SW480 (cell line): ENCODE measurements at regions not wholly inside any gene's neighbourhood (a gene's known extent, or its start where the extent isn't known, plus 50 kb on each side); places are given as distances from the start of the nearest gene placed in this dataset.

Experiments used
- DNase-seq: peaks from one replicate; pipeline ENCODE4 v3.0.0-alpha.2; 2016; ENCODE audit warnings: low spot score

DNA sequence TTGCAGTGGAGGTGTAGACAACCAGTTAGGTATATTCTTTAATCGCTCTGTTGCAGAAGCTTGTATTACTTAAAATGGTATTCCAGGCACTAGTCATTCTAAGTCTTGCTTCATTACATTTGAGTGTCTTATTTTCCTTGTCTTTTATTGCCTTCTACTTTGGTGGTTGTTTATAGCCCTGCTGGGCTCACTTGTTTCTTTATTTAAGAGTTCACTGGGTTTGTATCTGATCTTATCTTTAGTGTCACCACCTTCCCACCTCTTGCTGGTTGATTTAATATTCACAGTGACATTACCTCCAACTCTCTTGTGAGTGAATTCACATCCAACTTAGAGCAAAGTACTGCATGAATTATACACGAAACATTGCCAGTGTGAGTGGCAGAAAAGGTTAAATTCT lies 83.6 kb upstream of the BNC2 start:
- DNase-seq, result no peak

DNA sequence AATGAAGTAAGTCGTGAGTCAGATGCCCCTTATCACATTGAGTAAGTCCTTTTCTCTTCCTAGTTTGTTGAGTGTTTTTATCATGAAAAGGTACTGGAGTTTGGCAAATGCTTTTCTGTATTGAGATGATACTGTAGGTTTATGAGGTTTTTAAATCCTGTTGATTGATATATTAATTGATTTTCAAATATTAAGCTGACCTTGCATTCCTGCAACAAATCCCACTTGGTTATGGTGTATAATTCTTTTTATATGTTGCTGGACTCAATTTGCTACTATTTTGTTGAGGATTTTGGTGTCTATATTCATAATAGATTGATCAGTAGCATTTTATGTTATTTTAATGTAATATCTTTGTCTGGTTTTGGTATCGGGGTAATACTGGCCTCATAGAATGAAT lies 81.0 kb upstream of the BNC2 start:
- DNase-seq, result no peak

GRCh38 chr9:16950051-16950450 lies 79.6 kb upstream of the BNC2 start:
- no peak for DNase-seq

DNA sequence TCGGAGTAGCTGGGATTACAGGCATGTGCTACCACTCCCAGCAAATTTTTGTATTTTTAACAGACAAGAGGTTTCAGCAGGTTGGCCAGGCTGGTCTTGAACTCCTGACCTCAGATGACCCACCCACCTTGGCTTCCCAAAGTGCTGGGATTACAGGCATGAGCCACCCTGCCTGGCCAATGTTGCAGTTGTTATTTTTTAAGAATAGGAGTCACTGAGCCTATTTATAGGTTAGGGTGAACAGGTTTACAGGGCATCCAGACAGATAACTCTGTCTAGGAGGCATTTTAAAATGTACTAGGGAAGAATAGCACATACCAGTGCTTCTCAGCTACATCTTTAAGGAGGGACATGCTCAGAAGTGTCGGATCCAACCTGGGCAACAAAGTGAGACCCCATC lies 60.1 kb upstream of the BNC2 start:
- no peak for DNase-seq

- DNase-seq, result no peak
These were observed 57.9 kb upstream of the BNC2 start for GRCh38 chr9:16928179-16928945.

DNA sequence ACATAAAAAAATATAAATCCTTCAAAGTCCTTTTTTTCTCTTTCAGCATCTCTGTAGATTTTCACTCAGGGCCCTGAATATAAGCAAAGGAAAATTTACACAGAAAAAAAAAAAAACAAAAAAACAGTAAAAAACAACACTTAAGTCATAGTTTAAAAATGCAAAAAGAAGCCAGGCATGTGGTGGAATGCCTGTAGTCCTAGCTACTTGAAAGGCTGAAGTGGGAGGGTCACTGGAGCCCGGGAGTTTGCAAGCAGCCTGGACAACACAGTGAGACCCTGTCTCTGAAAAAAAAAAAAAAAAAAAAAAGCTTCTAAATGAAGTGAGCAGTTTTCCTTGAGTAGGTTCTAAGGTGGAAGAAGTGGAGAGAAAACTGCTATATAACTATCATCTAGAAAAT lies 55.0 kb upstream of the BNC2 start:
- DNase-seq, result no peak

DNA sequence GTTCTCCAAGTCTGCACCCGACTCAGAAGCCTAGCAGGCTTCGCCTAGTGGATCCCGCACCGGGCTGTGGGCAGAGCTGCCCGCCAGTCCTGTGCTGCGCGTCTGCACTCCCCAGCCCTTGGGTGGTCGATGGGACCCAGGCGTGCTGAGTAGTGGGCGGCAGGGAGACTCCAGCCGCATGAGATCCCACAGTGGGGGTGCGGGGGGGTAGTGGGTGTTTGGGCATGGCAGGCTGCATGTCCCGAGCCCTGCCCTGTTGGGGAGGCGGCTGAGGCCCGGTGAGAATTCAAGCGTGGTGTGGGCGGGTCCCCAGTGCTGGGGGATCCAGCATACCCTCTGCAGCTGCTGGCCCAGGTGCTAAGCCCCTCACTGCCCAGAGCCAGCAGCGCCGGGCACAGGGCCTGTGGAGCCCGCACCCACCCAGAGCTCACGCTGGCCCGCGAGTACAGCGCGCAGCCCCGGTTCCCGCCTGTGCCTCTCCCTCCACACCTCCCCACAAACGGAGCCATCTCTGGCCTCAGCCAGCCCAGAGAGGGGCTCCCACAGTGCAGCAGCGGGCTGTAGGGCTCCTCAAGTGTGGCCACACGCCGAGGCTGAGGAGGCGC lies 53.9 kb upstream of the BNC2 start:
- DNase-seq, result no peak

- DNase-seq, result peak; percentile 8
These were observed 51.4 kb upstream of the BNC2 start for GRCh38 chr9:16921855-16922254.
